Retinal pigment epithelial cell (primary cell): ENCODE measurements at regions not wholly inside any gene's neighbourhood (a gene's known extent, or its start where the extent isn't known, plus 50 kb on each side); places are given as distances from the start of the nearest gene placed in this dataset.

Experiments used
- DNase-seq: peaks from one replicate; pipeline ENCODE4 v3.0.0-alpha.2; 2010; ENCODE audit warnings: low read depth
- H3K4me3 ChIP-seq: 2 replicates; pipeline ENCODE4 v1.5.1; 2011; ENCODE audit warnings: mild to moderate bottlenecking, low read length, control low read depth, moderate library complexity
- TF ChIP-seq, protein P1 (sequence below): conservative IDR thresholded peaks from 2 replicates; pipeline ENCODE4 v1.5.1; 2011; ENCODE audit warnings: low read depth, low read length, control low read depth, inconsistent platforms

DNA sequence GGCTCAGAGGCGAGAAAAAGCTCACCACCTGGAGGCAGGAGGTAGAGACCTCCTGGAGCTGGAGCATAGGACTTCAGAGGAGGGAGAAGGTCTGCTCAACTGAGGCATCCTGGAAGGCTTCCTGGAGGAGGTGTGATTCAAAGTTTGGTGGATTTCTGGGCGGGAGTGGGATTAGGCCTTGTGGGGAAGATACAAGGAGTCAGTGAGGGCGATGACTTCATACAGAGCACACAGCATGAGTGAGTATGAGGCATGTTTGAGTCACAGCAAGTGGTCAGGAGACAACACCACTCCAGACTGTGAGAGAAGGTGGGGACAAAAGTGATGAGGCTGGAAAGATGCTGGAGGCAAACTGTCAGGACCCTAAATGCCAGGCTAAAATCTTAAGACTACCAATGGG lies 77.6 kb downstream of the MATN1 start:
- TF ChIP-seq, protein P1, sequence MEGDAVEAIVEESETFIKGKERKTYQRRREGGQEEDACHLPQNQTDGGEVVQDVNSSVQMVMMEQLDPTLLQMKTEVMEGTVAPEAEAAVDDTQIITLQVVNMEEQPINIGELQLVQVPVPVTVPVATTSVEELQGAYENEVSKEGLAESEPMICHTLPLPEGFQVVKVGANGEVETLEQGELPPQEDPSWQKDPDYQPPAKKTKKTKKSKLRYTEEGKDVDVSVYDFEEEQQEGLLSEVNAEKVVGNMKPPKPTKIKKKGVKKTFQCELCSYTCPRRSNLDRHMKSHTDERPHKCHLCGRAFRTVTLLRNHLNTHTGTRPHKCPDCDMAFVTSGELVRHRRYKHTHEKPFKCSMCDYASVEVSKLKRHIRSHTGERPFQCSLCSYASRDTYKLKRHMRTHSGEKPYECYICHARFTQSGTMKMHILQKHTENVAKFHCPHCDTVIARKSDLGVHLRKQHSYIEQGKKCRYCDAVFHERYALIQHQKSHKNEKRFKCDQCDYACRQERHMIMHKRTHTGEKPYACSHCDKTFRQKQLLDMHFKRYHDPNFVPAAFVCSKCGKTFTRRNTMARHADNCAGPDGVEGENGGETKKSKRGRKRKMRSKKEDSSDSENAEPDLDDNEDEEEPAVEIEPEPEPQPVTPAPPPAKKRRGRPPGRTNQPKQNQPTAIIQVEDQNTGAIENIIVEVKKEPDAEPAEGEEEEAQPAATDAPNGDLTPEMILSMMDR, result no peak
- no peak for DNase-seq
- no peak overlapping the region for H3K4me3 ChIP-seq

DNA sequence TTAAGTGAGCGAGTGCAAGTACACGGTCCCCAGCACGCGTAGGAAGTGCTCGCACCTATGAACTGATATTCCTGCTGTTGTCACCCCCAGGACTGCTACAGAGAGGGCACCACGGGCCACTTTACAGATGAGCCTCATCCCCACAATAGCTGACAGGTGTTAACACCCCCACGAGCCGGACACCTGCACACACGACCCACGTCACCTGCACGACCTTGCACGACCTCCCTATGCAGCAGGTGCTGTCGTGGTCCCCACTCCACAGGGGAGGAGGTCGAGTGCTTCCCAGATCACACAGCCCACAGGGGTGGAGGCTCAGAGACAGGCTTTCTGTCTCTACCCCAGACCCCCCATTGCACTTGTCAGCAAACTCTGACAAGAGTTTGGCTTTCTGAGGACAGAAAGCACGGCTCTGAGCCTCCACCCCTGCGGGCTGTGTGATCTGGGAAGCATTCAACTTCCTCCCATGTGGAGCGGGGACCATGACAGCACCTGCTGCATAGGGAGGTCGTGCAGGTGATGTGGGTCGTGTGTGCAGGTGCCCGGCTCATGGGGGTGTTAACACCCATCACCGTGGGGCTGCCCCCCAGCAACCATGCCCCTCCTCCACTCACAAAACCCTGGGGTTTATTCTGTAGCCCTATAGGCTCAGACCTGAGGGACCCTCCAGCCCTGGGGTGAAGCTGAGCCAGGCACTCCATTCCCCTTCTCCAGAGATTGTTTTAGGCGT lies 80.8 kb downstream of the MATN1 start:
- no peak for DNase-seq
- no peak overlapping the region for H3K4me3 ChIP-seq
- TF ChIP-seq, protein P1, result no peak

DNA sequence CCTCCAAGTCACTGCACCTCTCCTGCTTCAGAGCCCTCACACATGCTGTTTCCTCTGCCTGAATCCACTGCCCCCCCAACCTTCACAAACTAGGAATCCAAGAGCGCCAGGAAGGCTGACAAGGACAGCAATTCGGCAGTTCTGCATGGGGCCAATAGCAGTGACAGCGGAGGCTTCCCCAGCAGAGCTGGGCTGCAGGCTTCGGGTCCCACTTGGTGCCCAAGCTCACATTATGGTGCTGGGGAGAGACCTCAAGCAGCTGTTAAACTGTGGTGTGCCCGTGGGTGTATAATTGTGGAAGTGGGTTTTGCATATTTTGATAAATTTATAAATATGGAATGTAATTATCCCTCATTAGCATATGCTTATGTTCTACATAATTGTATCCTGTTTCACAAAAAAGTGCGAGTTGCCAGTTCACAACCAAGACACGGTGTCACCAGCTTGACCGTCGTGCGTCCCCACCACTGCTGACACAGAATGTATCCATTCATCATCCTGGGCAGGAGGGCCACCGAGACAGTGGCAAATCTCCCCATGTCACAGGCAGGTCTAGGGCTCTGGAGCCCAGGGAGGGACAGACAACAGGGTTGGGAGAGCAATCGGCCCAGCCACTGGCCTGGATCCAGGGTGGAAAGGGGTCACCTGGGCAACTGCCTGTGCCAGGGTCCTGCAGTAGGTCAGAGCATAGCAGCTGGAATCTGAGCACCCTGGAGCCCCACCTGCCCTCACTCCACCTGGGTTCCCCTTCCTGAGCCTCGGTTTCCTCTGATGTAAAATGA lies 81.6 kb downstream of the MATN1 start:
- no peak for DNase-seq
- TF ChIP-seq, protein P1, result no peak
- H3K4me3 ChIP-seq, result no peak overlapping the region

DNA sequence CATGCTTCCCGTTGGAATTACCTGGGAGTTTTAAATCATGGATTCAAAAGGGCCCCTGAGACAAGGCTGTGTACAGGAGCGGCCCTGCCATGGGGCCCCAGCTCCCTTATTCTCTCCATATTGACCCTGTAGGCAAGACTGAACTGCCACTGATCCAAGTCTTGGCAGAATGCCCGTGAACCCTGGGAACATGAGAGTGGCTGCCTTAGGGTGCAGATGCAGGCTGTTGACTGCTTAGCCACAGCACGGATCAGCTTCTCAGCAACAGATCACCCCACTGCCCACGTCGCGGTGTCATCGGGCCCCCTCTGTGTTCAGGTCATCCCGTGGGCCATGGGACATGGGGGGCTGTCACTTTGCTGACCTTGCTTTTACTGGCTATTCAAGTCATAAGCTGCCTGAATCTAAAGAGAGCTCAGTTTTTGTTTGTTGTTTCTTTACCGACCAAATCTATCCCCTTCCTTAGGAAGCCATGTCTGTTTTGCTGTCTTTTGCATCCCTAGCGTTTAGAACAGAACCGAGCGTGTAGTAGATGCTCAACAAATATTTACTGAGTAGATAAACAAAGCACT lies 83.4 kb downstream of the MATN1 start:
- TF ChIP-seq, protein P1, result no peak

DNA sequence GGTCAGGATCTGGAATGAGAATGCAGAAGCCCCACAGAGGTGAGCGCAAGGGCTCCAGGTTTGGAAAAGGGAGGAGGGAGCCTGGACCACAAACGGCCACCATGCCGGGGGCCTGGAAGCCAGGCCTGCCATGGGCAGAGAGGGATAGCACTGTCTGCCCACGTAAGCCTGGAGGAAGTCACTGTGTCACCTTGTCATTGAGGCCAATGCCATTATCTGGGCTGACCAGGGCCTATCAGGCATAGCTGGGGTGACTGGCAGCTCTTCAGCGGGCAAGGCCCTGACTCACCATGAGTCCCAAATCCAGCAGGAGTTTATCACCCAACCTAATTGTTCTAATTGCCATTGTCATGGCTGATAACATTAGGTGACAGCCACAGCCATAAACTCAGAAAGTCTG lies 84.6 kb downstream of the MATN1 start:
- no peak for DNase-seq
- H3K4me3 ChIP-seq, result no peak overlapping the region
- TF ChIP-seq, protein P1, result no peak

More for the DNA sequence above, 83.4 kb downstream of the MATN1 start:
- H3K4me3 ChIP-seq, result no peak overlapping the region
- DNase-seq, result no peak

DNA sequence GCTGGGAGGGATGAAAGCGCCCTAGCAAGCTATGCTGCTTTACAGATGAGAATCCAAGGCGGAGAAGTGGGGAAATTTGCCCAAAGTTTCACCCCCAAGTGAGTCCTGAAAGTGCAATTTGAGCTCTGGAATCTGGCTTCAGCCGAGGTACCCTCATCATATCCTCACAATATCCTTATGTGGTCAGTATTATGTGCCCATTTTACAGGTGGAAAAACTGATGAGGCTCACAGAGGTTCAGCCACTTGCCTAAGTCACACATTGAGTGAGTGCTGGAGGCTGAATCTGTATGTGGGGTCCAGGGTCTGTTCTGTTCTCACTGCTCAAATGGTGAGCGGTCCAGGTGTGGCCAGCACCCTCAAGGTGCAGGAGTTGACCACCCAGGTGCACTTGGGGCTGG lies 85.3 kb downstream of the MATN1 start:
- no peak for DNase-seq
- no peak overlapping the region for H3K4me3 ChIP-seq
- TF ChIP-seq, protein P1, result no peak
